ENCODE measurements at regions not wholly inside any gene's neighbourhood (a gene's known extent, or its start where the extent isn't known, plus 50 kb on each side); places are given as distances from the start of the nearest gene placed in this dataset.

DNA sequence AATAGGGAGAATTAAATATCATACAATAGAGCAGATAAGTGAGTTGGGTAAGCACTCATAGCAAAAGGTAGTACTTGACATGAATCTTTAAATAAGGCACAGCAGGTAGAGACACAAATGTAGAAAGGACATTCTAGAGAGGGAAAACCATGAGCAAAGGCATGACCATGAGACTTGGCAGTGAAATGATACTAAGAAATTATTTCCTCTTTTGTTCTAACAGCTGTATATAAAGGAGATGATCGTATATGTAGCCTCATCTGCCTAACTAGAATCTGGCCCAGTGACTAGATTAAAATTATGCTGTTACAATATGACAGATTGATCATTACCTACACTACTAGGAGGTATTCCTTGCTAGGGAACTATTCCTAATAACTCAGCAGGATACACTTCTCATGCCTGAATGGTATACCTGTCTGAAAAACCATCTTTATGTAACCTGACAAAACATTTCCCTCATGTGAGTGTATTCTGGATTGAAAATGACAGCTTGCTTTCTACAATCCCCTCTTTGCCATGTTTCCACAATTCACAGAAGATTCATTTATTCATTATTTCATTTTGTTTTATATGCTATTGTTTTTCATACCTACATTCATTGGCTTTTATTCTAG lies 725.7 kb downstream of the C12orf50 start:
- TF ChIP-seq, protein P1, sequence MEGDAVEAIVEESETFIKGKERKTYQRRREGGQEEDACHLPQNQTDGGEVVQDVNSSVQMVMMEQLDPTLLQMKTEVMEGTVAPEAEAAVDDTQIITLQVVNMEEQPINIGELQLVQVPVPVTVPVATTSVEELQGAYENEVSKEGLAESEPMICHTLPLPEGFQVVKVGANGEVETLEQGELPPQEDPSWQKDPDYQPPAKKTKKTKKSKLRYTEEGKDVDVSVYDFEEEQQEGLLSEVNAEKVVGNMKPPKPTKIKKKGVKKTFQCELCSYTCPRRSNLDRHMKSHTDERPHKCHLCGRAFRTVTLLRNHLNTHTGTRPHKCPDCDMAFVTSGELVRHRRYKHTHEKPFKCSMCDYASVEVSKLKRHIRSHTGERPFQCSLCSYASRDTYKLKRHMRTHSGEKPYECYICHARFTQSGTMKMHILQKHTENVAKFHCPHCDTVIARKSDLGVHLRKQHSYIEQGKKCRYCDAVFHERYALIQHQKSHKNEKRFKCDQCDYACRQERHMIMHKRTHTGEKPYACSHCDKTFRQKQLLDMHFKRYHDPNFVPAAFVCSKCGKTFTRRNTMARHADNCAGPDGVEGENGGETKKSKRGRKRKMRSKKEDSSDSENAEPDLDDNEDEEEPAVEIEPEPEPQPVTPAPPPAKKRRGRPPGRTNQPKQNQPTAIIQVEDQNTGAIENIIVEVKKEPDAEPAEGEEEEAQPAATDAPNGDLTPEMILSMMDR (IDR thresholded peaks at IDR 0.05) = no peak
- no peak for TF ChIP-seq POLR2A (IDR thresholded peaks at IDR 0.05)
